Heart left ventricle (tissue), 16 donors: ENCODE measurements at regions not wholly inside any gene's neighbourhood (a gene's known extent, or its start where the extent isn't known, plus 50 kb on each side); places are given as distances from the start of the nearest gene placed in this dataset.

Source experiments
- ATAC-seq, 4 donors: fragments of 200-7000 bp; cut with Tn5 transposase; one replicate each; pipeline ENCODE4 v1.9.1; 2020 to 2022; ENCODE audit warnings: moderate library complexity in 4 of 4, mild to moderate bottlenecking in 3 of 4, moderate number of reproducible peaks in 1 of 4
- DNase-seq, 5 donors: peaks; one replicate each; pipeline ENCODE4 v3.0.0-alpha.2; 2020
- H3K27ac ChIP-seq, 12 donors: fragments of 200-600 bp; sonication (generic) in 4 of 12; one replicate each; pipeline versions ENCODE4 v1.5.0 to v1.8.0; 2016 to 2022; ENCODE audit warnings: mild to moderate bottlenecking in 2 of 12
- H3K27me3 ChIP-seq, 9 donors: fragments of 200-600 bp; sonication (generic) in 2 of 9; one replicate each; pipeline versions ENCODE4 v1.5.1 to v1.8.0; 2016 to 2022; ENCODE audit warnings: mild to moderate bottlenecking in 3 of 9
- H3K36me3 ChIP-seq, 9 donors: fragments of 200-600 bp; sonication (generic) in 2 of 9; one replicate each; pipeline versions ENCODE4 v1.5.0 to v1.8.0; 2018 to 2022; ENCODE audit warnings: mild to moderate bottlenecking in 2 of 9
- H3K4me1 ChIP-seq, 12 donors: fragments of 200-600 bp; sonication (generic) in 4 of 12; one replicate each; pipeline versions ENCODE4 v1.5.0 to v1.8.0; 2016 to 2022; ENCODE audit warnings: mild to moderate bottlenecking in 3 of 12
- H3K4me3 ChIP-seq, 12 donors: fragments of 200-600 bp; sonication (generic) in 4 of 12; one replicate each; pipeline versions ENCODE4 v1.5.0 to v1.8.0; 2017 to 2022; ENCODE audit warnings: mild to moderate bottlenecking in 9 of 12, moderate library complexity in 4 of 12
- H3K9me3 ChIP-seq, 12 donors: fragments of 200-600 bp; sonication (generic) in 4 of 12; one replicate each; pipeline versions ENCODE4 v1.5.0 to v1.8.0; 2016 to 2022; ENCODE audit warnings: mild to moderate bottlenecking in 1 of 12
- POLR2A ChIP-seq, 2 donors: fragments of 450-650 bp; IDR thresholded peaks; one replicate each; pipeline ENCODE4 v1.6.1; 2017; ENCODE audit warnings: antibody characterized with exemption in 2 of 2, mild to moderate bottlenecking in 2 of 2, moderate library complexity in 2 of 2
- WGBS, 4 donors: extraction: QIAGEN DNeasy Blood & Tissue Kit in 2 of 4; methylation state at CpG; one replicate each; pipeline versions ENCODE4 v1.1.5 to v1.1.7; 2013 to 2018; 5-methylcytosine and 5-hydroxymethylcytosine counted together
- intact Hi-C, 10 donors: fragments of 100-400 bp; cut with DNase I; formaldehyde crosslinking; loops; one replicate each; pipeline versions ENCODE4 v1.11.1 to v1.14.2; 2022
- TF ChIP-seq, protein P1 (sequence below), 12 donors: fragments of 200-600 bp; sonication (generic) in 4 of 12; IDR thresholded peaks; one replicate each; pipeline versions ENCODE4 v1.5.0 to v1.8.0; 2018 to 2022; ENCODE audit warnings: antibody characterized with exemption in 12 of 12, mild to moderate bottlenecking in 5 of 12
- donor health status: ischemic (EF 13 %, LVEDD 7.1; RV severe dilation, severe dysfunction).
- donor health status: healthy with polysubstance abuse.
- donor health status: DM: no; HTN: yes; CAD: no.
- donor health status: DM: no; HTN: no; CAD: no.
- donor health status: ischemic (EF 25% LVEDD 6.9; RV normal size, moderate dysfunction).
- donor health status: ischemic (EF 25% LVEDD 5.7; RV mildly dilated, moderate dysfunction).
- donor health status: healthy.
- donor health status: DM: yes; HTN: yes; CAD: no.
- donor health status: ischemic (EF 35%, LVEDD 5.7; RV mildly dilated, moderate dysfunction).
- donor health status: nonischemic (EF 11% LVEDD 7.7; RV severe dilation, severe dysfunction).
- donor health status: DM: yes; HTN: yes; CAD: no.
- donor health status: PGD.
- donor health status: ischemic (EF 29% LVEDD 5.4; RV normal size, mild dysfunction).
- donor health status: nonischemic (EF 23%, LVEDD 6.1; RV moderate dilation, normal function).

DNA sequence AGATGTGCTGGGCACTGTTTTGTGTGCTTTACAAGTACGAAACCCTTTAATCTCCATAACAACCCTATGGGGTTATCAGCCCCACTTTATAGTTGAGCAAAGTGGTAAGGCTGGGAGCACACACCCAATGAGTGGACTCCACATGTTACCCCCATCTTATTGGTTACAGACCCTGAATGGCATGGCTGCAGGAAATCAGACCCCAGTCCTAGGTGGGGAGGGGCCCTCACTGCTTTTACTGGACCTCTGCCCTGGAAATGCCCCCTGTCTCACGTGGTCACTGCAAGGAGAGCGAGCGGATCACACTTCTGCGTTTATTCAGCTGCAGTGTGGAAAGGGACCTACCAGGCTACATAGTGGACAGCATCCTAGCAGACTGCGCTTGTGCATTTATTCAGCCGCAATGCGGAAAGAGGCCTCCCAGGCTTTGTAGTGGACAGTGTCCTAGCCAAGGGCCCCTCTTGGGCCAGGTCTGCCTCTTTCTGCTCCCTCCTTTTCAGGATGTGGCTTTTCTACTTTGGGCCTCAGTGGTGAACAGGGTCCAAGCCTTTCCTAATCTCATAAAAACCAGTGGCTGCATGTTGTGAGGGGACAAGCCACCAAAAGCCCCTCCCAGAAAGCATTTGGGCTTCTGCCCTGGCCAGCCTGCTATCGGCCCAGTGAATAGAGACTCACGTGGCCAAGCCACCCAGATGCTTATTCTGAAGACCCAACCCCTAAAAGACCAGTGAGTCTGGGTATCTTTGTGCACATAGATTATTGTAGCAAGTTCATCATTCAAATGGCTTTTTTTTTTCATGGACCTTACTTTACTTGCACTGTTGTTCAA lies 405.7 kb upstream of the RNF32 start:
- TF ChIP-seq, protein P1, sequence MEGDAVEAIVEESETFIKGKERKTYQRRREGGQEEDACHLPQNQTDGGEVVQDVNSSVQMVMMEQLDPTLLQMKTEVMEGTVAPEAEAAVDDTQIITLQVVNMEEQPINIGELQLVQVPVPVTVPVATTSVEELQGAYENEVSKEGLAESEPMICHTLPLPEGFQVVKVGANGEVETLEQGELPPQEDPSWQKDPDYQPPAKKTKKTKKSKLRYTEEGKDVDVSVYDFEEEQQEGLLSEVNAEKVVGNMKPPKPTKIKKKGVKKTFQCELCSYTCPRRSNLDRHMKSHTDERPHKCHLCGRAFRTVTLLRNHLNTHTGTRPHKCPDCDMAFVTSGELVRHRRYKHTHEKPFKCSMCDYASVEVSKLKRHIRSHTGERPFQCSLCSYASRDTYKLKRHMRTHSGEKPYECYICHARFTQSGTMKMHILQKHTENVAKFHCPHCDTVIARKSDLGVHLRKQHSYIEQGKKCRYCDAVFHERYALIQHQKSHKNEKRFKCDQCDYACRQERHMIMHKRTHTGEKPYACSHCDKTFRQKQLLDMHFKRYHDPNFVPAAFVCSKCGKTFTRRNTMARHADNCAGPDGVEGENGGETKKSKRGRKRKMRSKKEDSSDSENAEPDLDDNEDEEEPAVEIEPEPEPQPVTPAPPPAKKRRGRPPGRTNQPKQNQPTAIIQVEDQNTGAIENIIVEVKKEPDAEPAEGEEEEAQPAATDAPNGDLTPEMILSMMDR (IDR thresholded peaks at IDR 0.05): no peak
- no peak for TF ChIP-seq POLR2A (IDR thresholded peaks at IDR 0.05)
- 73 to 83% (median 82%) methylated on average over 10 of the region's 10 CpGs for WGBS, 4 donors
- Histone ChIP-seq H3K9me3 (no peaks in the 10 kb centered on the region), H3K36me3 (no peaks in the 10 kb centered on the region), H3K27me3 (no peaks in the 10 kb centered on the region), H3K27ac (no peak overlapping the region), H3K4me3 (no peak overlapping the region), H3K4me1 (no peaks in the 10 kb centered on the region)
- ATAC-seq: no peak
- intact Hi-C loops: loop anchor here in 2 of 10 donors (5.0 to 10.0 kb wide), 2 partner anchors 268 to 1010 kb away; no protein-coding TSS in a partner anchor
- no peak for DNase-seq

DNA sequence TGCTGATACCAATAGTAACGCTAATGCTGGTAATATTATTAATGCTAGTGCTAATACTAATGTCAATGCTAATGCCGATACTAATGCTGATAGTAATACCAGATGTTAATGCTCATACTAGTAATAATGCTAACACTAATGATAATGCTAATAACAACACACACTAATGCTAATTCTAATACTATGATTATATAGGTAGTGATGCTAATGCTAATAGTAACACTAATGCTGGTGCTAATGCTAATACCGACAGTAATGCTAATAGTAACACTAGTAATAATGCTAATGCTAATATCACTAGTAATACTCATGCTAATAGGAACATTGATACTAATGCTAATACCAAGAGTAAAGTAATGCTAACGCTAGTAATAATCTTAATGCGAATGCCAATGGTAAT lies 406.4 kb upstream of the RNF32 start:
- no peaks in the 10 kb centered on the region for H3K27me3 ChIP-seq
- 95 to 98% (median 97%) methylated on average over 5 of the region's 5 CpGs for WGBS, 4 donors
- H3K27ac ChIP-seq: no peak overlapping the region
- DNase-seq (no peak), ATAC-seq (no peak)
- no peaks in the 10 kb centered on the region for H3K4me1 ChIP-seq
- H3K9me3 ChIP-seq: peaks cover 0 to 4% (median 0%) of the 10 kb centered on the region in 12 donors
- intact Hi-C loops: loop anchor here in 2 of 10 donors (5.0 to 10.0 kb wide), 2 partner anchors 267 to 1009 kb away; no protein-coding TSS in a partner anchor
- TF ChIP-seq, protein P1 (IDR thresholded peaks at IDR 0.05): no peak
- no peak for TF ChIP-seq POLR2A (IDR thresholded peaks at IDR 0.05)
- no peak overlapping the region for H3K4me3 ChIP-seq
- no peaks in the 10 kb centered on the region for H3K36me3 ChIP-seq

DNA sequence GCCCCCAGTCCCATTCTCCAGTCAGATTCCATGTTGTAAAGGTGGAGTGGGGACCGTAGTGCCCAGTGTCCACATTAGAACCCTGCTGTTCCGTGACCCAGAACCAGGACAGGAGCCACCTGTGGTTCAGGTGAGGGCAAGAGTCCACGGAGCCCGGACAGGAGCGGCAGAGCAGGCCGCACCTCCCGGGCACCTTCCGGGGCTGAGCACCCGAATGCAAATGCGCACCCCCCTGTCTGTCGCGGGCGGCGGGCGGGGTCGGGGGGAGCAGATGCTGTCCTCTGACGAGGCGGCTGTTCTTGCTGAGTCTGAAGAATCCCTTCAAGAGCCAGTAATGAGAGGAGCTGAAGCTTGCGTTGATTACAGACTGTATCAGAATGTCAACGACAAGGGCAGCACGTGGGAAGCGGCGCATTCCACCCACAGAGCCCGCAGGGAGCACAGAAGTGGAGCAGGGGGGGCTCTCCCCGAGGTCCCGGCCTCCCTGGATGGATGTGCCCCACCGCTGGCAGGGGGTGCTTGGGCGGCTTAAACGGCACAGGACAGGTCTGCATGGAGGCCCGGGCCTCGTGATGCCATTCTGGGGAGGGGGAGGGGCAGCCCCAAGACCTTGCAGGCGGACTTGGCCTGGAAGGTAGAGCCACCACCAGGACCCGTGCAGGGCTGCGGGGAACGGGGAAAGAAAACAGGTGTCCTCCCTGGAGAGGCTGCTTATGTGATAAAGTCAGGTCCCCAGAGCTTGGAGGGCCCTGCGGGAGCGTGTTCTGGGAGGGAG lies 407.5 kb upstream of the RNF32 start:
- Histone ChIP-seq H3K27ac (no peak overlapping the region), H3K36me3 (no peaks in the 10 kb centered on the region), H3K9me3 (peaks cover 0 to 11% (median 0%) of the 10 kb centered on the region in 12 donors), H3K27me3 (no peaks in the 10 kb centered on the region), H3K4me1 (no peaks in the 10 kb centered on the region), H3K4me3 (no peak overlapping the region)
- intact Hi-C loops: loop anchor here in 2 of 10 donors (5.0 to 10.0 kb wide), 2 partner anchors 266 to 1008 kb away; no protein-coding TSS in a partner anchor
- DNase-seq (no peak), ATAC-seq (no peak)
- WGBS, 4 donors: 82 to 87% (median 85%) methylated on average over 26 to 37 of the region's 37 CpGs
- no peak for TF ChIP-seq POLR2A (IDR thresholded peaks at IDR 0.05)
- TF ChIP-seq, protein P1 (IDR thresholded peaks at IDR 0.05): no peak

- WGBS, 4 donors: 88 to 91% (median 91%) methylated on average over 12 of the region's 12 CpGs
- intact Hi-C loops: loop anchor here in 2 of 10 donors (5.0 to 10.0 kb wide), 2 partner anchors 263 to 1006 kb away; no protein-coding TSS in a partner anchor
Measured at GRCh38 chr7:156230576-156230975, 410.0 kb upstream of the RNF32 start.

More at GRCh38 chr7:156230576-156230975, 410.0 kb upstream of the RNF32 start:
- no peaks in the 10 kb centered on the region for H3K4me1 ChIP-seq
- H3K36me3 ChIP-seq: no peaks in the 10 kb centered on the region
- no peak overlapping the region for H3K4me3 ChIP-seq
- H3K27ac ChIP-seq: no peak overlapping the region
- peaks cover 0 to 18% (median 2%) of the 10 kb centered on the region in 12 donors for H3K9me3 ChIP-seq
- DNase-seq (no peak), ATAC-seq (no peak)
- TF ChIP-seq, protein P1 (IDR thresholded peaks at IDR 0.05): no peak
- TF ChIP-seq POLR2A (IDR thresholded peaks at IDR 0.05): no peak
- H3K27me3 ChIP-seq: no peaks in the 10 kb centered on the region
